HepG2 (cell line): ENCODE measurements at regions not wholly inside any gene's neighbourhood (a gene's known extent, or its start where the extent isn't known, plus 50 kb on each side); places are given as distances from the start of the nearest gene placed in this dataset.

Experiments used
- CEBPB ChIP-seq: IDR thresholded peaks from 2 replicates; pipeline ENCODE4 v1.6.1; 2011; ENCODE audit warnings: low read depth, low read length, improper control_type of control experiment, borderline replicate concordance
- FIP1L1 ChIP-seq: fragments of 200-400 bp; formaldehyde crosslinking; IDR thresholded peaks from 2 replicates; pipeline ENCODE4 v1.6.1; 2018; ENCODE audit warnings: low read depth, mild to moderate bottlenecking, low read length, moderate library complexity, borderline replicate concordance; ENCODE audit not compliant: insufficient read depth
- HNF1A ChIP-seq, 2 experiments: sonication (generic) in 1 of 2; formaldehyde crosslinking in 1 of 2; IDR thresholded peaks; 2 replicates each; pipeline versions ENCODE4 v1.4.0 to v1.6.1; 2016 to 2020; ENCODE audit warnings: borderline replicate concordance in 1 of 2, low read depth in 1 of 2, mild to moderate bottlenecking in 1 of 2, missing genetic modification reagents in 1 of 2
- MATR3 ChIP-seq: sonication (generic); formaldehyde crosslinking; IDR thresholded peaks from 2 replicates; pipeline ENCODE4 v1.4.0; 2020; ENCODE audit warnings: missing genetic modification reagents
- PHF21A ChIP-seq: sonication (generic); formaldehyde crosslinking; IDR thresholded peaks from 2 replicates; pipeline ENCODE4 v1.5.0; 2020; ENCODE audit warnings: mild to moderate bottlenecking, missing genetic modification reagents
- POGK ChIP-seq: sonication (generic); formaldehyde crosslinking; conservative IDR thresholded peaks from 2 replicates; pipeline ENCODE4 v1.8.0; 2022; ENCODE audit warnings: mild to moderate bottlenecking, moderate library complexity, missing genetic modification reagents
- SKI ChIP-seq: fragments of 450-650 bp; IDR thresholded peaks from one replicate; pipeline ENCODE4 v1.6.1; 2018; ENCODE audit warnings: mild to moderate bottlenecking; ENCODE audit not compliant: partially characterized antibody
- SMARCE1 ChIP-seq: fragments of 450-650 bp; IDR thresholded peaks from 2 replicates; pipeline ENCODE4 v1.6.1; 2017; ENCODE audit warnings: borderline replicate concordance
- THAP11 ChIP-seq: IDR thresholded peaks from 2 replicates; pipeline ENCODE4 v1.6.1; 2016; ENCODE audit warnings: missing biosample characterization, missing genetic modification reagents
- XRCC5 ChIP-seq: fragments of 200-400 bp; formaldehyde crosslinking; optimal IDR thresholded peaks from 2 replicates; pipeline ENCODE3; 2017; ENCODE audit warnings: mild to moderate bottlenecking, low read length
- ZBTB33 ChIP-seq: sonication (generic); formaldehyde crosslinking; IDR thresholded peaks from 2 replicates; pipeline ENCODE4 v1.4.0; 2020; ENCODE audit warnings: missing genetic modification reagents
- ZNF770 ChIP-seq: sonication (generic); formaldehyde crosslinking; IDR thresholded peaks from 2 replicates; pipeline ENCODE4 v1.5.0; 2020; ENCODE audit warnings: mild to moderate bottlenecking, missing genetic modification reagents
- ZNF777 ChIP-seq: sonication (generic); formaldehyde crosslinking; IDR thresholded peaks from 2 replicates; pipeline ENCODE4 v1.4.0; 2020; ENCODE audit warnings: missing genetic modification reagents
- ZNF839 ChIP-seq: sonication (generic); formaldehyde crosslinking; IDR thresholded peaks from 2 replicates; pipeline ENCODE4 v1.4.0; 2020; ENCODE audit warnings: missing genetic modification reagents, mild to moderate bottlenecking, borderline replicate concordance
- ZUFSP ChIP-seq: sonication (generic); formaldehyde crosslinking; IDR thresholded peaks from 2 replicates; pipeline ENCODE4 v1.9.0; 2021; ENCODE audit warnings: missing genetic modification reagents, mild to moderate bottlenecking, borderline replicate concordance

GRCh38 chr14:53613404-53614253, 343.0 kb downstream of the BMP4 start (continued):
- TF ChIP-seq MATR3 (CRISPR knock-in tag) (no peak), FIP1L1 (no peak), HNF1A (IDR thresholded peaks at IDR 0.05; ENCODE audit: low read depth) (peak; percentile 96), HNF1A (CRISPR knock-in tag; IDR thresholded peaks at IDR 0.05; ENCODE audit: borderline replicate concordance) (peak; percentile 98), PHF21A (CRISPR knock-in tag) (peak; percentile 98), CEBPB (peak; percentile 4; the same call in 1 of the 2 replicates), ZNF770 (no peak; the same call in 1 of the 2 replicates), ZBTB33 (CRISPR knock-in tag) (peak; percentile 48), ZNF777 (CRISPR knock-in tag) (peak; percentile 28; the same call in 1 of the 2 replicates), XRCC5 (peak; percentile 84), SKI (peak; percentile 89), ZUFSP (CRISPR knock-in tag) (no peak), ZNF839 (no peak), SMARCE1 (peak; percentile 93), THAP11 (peak; percentile 82), POGK (CRISPR knock-in tag) (no peak; the same call in none of the 2 replicates)
